Stimulated activated CD4-positive, alpha-beta T cell treated with anti-CD3 and anti-CD28 coated beads, TNF-alpha, amount 100 ng/mL, for 48 hours (primary cell): ENCODE measurements at regions not wholly inside any gene's neighbourhood (a gene's known extent, or its start where the extent isn't known, plus 50 kb on each side); places are given as distances from the start of the nearest gene placed in this dataset.

Experiments
- DNase-seq, 3 donors: peaks; one replicate each; pipeline ENCODE4 v3.0.0-alpha.2; 2020; ENCODE audit warnings: low read depth in 3 of 3

DNA sequence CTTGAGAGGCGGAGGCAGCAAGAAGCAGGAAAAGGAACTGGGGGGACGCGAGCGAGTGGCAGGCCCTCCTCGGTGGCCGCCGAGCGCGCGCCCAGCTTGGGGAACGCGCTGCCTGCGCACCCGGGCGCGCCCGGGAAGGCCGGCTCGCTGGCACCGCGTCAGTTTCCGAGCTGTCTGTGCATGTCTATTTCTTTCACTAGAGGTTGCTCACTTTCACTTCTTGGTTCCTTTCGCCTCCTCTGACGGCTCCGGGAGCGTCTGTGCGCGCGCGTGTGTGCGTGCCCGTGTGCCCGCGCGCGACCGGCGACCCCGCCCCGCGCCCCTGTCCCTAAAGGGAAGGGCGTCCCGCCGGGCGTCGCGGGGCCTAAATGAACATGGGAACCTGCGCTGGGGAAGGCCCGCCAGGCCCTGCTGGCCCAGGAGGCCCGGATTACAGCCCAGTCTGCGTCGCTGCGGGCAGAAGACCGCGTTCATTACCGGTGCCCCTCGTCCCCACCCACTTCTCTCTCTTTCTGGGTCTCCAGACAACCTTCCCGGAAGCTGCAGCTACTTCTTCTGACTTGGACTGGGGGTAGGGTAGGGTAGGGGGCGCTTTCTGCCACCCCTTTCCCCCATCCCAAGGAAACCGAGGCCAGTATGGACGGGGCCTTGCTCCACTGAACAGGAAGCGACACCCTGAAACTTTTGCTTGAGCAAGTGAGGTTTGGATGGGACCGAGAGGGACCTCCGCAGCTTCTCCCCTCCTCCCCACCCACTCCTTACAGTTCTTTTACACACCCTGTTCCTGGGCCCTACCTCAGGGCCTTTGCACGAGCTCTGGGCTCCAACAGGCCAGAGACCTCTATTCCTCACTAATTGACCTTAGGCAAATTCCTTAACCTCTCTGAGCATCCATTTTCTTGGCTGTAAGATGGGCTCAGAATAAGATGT, 205.8 kb upstream of the IER5L start:
- DNase-seq, result peak; percentile 21 to 43 (median 41)

DNA sequence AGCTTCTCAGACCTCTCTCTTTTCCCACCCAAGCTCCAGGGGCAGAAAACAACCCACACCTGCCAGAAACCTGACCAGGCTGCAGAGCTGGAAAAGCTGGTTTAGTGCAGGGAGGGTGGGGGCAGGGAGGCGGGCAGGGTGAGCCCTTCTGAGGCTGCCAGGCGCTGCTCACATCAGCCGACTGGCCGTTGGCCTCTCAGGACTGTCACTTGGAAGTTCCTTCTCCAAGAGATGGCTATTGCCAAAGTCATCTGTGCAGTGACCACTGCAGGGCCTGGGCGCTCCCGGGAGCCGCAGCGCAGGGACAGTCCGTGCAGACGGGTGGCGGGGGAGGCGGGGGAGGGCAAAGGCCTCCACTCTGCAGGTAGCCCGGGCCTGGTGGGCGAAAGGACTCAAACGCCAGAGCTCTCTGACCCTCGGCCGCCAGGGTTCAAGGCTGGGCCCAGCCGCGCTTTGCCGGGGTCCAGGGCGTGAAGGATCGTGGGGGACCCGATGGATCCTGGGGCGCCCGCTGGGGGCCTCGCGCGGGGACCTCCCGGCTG, 205.0 kb upstream of the IER5L start:
- no peak for DNase-seq

DNA sequence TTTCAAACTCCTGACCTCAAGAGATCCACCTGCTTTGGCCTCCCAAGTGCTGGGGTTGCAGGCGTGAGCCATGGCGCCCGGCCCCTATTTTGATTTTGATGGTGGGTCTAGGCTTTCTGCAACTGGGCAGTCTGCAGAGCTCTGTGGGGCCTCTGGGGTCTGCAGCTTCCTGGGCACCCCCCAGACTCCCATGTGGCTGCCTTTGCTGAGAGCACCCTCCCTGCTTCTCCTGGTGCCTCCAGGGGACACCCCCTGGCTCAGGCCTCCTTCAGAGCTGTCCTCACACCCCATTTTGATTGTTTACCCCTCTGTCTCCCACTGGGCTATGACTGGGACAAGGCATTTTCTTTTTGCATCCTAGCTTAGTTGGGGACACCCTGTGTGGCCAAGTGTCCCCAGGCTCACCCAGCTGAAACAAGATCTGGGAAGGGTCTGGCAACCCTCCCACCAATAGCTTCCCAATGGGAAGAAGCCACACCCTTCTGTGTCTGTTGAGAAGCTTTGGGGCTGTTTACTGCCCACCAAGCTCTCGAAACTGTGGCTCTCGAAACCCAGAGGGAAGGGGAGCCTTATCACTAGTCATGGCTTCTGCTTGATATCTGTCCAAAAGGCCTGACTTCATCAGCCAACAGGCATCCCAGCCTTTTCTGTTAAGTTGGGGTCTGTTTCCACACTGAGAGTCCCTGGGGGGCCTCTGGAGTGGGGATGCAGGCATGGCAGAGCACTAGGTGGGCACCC, 204.4 kb upstream of the IER5L start:
- no peak for DNase-seq

DNA sequence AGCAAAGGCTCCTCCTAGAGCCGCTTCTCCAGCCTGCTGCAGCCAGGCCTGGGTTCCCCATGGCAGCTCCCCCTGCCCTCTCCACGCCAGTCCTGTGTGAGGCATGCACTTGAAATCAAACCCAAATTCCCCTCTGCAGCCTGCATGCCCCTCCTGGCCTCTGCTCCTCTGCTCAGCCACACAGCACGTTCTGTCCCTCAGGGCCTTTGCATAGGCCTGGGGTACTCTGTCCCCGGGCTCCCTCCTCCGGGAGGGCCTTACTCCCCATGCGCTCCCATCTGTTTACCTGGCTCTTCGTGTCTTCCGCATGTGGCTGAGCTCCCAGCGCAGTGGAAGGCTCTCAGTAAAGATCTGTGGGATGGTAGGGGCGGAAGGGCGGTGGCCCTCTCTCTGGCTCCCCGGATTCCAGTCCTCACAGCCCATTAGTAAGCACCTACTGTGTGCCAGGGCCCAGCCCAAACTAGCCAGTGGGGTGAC, 203.5 kb upstream of the IER5L start:
- no peak for DNase-seq

DNA sequence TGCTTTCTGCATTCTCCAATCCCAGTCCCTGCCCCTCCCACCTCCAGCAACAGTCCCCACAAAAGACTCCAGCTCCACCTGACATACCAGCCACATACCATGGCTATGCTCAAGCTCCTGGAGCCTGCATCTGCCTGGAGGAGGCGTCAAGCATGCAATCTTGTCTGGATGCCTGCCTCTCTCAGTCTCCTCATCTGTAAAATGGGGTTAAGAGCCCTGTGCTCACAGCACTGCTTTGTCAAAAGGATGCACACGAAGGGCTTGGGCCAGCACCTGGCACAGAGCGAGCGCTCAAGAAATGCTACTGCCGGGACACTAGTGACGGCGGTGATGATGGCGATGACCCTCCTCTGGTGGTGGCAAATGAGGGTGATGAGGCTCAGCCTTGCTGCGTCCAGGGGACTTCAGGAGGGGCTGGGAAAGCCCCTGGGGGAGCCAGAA, 202.9 kb upstream of the IER5L start:
- DNase-seq, result no peak

DNA sequence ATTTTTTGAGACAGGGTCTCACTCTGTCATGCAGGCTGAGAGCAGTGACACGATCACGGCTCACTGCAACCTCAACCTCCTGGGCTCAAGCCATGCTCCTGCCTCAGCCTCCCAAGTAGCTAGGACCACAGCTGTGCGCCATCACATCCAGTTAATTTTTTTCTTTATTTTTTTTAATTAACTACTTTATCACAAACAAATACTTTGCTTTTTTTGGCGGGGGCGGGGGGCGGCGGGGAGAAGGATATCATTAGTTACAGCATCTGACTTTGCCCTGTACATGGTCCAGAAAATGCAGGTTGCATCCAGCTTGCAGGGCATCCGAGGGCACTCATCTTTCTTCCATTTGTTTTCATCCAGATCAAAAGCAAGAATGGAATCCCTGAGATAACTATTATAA, 201.8 kb upstream of the IER5L start:
- no peak for DNase-seq

DNA sequence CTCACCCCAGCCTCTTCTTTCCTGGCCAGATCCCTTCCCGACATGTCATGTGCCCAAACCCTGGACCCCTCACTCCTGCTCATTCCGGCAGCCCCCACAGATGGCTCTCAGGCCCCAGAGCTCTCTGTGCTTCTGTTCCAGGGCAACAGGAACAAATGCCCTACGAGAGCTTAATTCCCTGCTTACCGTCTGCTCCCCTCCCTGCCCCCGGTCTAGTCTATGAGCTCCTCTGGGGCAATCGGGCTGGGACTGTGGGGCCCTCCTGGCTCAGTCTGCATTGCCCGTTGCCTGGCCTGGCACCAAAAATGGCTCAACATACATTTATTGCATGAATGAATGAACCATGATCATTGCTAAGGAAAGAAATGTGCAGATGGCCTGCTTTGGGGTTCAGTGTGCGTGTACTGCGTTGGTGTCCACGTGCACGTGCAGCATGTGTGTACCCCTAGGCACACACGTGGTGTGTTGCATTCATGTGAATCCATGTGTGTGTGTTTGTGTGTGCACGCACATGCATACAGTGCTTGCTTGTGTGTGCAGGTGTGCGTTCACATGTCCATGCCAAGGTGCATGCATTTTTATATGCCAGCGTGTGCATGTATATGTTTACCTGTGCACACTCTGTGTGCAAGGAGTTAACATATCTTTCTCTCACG, 201.2 kb upstream of the IER5L start:
- no peak for DNase-seq

DNA sequence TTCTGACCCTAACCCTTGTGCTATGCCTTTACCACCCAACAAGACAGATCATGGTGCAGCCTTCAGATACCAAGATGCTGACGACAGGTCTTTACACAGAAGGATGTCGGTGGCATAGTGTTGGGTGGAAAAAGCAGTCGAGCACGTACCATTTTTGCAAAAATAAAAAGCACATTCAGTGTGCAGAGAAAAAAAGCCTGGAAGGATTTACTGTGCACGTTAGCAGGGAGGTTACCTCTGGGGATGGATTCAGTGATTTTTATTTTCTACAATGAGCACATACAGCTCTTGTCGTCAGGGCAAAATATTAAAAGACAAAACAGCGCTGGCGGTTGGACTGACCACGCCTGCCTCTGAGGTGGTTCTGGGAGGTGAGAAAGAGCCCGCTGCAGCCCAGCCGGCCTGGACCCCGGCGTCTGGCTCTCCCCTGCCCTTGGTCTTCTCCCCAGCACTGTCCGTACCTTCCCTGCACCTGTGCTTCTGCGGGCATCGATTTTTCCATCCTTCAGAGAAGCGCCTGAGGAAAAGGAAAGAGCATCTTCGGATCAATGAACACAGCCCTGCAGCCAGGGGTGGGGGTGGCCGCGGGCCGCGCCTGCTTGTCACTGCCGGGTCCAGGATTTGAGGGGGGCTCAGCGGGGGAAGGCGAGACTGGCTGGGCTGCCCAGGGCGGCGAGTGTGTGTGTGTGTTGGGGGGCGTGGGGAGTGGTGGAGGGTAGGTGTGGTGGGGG, 200.0 kb upstream of the IER5L start:
- DNase-seq, result no peak

DNA sequence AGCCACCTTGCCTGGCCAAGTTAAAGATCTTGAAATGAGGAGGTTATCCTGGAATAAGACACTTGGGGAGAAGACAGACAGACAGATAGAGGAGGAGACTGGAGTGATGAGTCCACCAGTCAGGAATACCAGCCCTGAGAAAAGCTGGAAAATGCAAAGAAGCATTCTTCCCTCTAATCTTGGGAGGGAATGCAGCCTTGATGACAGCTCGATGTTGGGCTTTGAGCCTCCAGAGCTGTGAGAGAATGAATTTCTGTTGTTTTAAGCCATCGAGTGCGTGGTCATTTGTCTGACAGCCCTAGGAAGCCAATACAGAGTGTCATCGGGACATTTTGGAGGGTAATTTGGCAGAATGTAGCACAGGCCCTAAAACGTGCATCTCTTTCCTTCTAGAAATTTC, 199.1 kb upstream of the IER5L start:
- no peak for DNase-seq

DNA sequence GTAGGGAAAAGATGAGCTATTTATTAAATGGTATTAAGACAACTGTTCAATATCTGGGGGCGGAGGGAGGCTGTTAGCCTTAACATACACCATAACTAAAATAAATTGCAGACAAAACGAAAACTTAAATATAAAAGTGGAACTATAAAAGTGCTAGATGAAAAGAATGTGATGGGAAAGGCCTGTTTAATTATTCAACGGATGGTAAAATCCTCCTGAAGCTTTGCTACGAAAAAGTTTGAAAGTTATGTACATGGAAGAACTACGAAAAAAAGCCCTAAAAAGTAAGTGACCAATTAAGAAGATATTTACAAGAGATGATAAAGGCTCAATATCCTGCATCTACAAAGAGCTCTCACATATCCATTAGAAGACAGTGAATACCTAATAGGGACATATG, 197.8 kb upstream of the IER5L start:
- DNase-seq, result no peak

DNA sequence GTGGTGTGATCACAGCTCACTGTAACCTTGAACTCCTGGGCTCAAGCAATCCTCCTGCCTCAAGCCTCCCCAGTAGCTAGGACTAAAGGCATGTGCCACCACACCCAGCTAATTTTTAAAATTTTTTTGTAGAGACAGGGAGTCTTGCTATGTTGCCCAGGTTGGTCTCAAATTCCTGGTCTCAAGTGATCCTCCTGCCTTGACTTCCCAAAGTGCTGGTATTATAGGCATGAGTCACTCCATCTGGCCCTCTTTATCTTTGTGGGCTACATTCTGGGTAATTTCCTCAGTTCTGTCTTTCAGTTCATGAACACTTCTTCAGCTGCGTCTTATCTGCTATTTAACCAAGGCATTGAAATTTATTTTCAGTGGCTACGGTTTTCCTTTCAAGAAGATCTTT, 196.6 kb upstream of the IER5L start:
- DNase-seq, result no peak

DNA sequence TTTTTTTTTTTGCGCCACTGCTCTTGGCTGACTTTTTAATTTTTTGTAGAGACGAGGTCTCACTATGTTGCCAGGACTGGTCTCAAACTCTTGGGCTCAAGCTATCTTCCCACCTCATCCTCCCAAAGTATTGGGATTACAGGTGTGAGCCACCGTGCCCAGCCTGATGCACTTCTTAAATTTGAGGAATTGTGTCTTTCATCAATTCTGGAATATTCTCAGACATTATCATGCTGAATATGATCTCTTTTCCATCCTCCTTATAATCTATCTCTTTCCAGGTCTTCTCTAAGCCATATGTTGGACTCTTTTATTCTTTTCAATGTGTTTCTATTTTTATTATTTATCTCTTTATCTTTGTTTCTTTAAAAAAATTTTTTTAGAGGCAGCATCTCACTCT, 196.2 kb upstream of the IER5L start:
- DNase-seq, result no peak

DNA sequence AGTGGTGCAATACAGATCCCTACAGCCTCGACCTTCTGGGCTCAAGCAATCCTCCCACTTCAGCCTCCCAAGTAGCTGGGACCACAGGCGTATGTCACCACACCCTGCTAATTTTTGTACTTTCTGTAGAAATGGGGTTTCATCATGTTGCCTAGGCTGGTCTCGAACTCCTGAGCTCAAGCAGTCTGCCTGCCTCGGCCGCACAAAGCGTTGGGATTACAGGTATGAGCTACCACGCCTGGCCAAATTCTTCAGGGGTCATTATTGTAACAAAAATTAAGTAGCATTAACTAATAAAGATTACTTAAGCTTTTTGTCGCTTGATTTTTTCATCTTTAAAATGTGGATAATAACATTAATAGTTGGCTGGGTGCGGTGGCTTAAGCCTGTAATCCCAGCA, 195.3 kb upstream of the IER5L start:
- DNase-seq, result no peak

DNA sequence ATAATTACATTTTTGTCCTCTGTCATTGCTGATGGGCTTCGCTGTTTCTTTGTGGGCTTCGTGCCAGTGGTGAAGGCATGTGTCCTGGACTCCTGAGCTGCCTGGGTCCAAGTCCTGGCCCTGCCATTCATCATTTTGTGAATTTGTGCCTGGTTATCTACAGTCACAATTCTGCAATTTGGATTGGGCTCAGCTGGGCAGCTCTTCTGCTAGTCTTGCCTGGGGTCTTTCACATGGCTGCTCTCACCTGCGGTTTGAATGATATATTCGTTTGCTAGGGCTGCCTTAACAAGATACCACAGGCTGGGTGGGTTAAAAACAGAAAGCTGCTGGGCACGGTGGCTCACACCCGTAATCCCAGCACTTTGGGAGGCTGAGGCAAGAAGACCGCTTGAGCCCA, 192.7 kb upstream of the IER5L start:
- no peak for DNase-seq

DNA sequence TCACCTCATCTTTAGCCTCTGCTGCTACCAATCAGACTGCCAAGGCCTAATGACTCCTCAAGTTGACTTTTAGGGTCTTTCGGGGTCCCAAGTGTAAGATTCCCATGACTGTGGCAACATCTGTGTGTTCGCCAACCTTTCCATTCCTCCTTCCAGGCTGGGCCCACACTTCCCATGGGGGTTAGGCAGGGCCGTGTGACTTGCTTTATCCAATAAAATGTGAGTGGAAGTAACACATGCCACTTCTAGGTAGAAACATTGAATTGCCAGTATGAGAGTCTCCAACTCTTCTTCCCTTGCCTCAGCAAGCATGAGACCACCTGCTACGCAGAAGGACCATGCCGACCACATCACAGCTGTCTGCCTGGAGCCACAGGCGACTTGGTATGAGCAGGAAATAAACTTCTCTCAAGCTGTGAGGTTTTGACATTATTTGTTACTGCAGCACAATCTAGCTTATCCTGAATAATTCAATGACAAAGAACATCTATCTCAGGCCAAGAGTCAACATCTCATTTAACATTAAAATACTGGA, 190.4 kb upstream of the IER5L start:
- DNase-seq, result no peak

DNA sequence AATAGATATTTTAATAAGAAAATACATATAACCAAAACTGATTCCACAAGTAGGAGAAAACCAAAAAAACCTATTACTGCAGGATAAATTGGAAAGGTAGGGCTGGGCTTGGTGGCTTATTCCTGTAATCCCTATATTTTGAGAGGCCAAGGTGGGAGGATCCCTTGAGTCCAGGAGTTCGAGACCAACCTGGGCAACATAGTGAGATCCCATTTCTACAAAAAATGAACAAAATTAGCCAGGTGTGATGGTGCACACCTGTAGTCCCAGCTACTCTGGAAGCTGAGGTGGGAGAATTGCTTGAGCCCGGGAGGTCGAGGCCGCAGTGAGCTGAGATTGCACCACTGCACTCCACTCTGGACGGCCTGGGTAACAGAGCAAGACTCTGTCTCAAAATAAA, 189.2 kb upstream of the IER5L start:
- no peak for DNase-seq

DNA sequence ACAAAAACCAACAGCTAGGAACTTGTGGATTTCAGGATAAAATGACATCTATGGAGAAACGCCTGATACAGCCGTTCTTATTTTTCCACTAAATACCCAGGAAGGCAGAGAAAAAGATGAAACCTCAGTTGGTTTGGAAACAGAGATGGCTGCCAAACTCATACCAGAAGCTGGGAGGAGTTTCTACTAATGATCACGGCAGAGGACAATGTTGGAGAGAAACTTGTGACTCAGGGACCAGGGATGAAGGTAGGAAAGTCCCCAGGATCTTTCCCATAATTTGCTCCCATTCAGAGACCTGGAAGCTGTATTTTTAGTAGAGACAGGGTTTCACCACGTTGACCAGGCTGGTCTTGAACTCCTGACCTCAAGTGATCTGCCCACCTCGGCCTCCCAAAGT, 187.1 kb upstream of the IER5L start:
- no peak for DNase-seq

DNA sequence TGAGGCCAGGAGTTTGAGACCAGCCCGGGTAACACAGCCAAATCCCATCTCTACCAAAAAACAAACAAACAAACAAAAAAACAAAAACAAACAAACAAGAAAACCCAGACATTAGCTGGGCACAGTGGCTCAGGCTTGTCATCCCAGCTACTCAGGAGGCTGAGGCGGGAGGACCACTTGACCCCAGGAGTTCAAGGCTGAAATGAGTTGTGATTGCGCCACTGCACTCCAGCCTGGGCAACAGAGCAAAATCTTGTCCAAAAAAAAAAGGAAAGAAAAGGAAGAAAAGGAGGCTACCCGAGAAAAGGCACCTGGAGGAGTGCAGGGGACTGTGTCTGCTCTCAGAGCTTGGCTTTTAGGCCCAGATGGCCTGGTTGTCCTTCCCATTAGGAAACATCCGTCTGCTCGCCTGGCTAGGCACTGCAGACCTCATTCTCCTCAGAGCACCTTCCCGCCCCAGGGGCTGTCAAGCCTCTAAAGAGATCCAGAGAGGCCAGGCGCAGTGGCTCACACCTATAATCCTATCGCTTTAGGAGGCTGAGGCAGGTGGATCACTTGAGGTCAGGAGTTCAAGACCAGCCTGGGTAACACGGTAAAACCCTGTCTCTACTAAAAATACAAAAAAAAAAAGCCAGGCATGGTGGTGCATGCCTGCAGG, 185.3 kb upstream of the IER5L start:
- DNase-seq, result no peak

DNA sequence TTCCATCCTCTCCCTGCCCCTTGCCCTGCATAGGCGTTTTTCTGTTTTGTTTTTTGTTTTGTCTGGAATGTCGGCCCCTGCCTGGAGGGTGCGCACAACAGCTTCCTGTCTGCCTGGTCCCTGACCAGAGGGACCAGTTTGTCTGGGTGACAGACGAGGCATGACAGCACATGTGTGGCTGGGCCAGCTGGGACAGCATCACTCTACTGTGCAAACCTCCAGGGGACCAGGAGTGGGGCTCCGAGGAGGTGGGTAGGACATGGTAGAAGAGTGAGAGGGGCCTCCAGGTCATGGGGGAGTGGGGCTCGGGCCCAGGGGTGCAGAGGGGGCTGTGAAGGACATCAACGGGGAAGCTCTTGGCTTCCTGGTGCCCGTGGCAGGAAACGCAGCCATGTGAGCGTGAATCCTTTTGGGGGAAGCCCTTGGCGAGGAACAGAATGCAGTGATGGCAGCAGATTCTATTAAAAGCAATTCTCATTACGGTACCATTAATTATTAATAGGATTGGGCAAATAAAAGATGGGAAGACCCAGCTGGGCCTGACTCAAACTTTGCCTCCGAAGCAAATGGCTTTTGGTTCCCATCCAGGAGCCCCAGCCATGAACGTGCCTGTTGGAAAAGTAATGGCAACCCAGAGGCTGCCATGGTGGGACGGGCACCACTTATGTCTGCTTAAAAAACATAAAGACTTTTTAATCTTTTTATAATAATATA, 184.4 kb upstream of the IER5L start:
- DNase-seq, result no peak

DNA sequence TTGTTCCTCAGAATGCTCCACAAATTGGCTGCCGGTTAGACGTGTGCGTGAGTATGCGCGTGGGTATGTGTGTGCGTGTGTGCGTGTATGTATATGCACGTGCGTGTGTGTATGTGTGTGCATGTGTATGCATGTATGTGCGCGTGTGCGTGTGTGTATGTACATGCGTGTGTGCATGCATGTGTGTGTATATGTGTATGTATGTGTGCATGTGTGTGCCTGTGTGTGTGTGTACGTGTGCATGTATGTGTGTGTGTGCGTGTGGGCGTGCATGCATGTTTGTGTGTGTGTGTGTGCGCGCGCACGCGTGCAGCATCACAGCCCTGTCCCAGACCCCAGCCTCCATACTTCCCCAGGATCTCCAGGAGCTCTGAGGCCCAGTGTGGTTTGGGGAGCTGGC, 183.1 kb upstream of the IER5L start:
- no peak for DNase-seq
